ENCODE measurements at regions not wholly inside any gene's neighbourhood (a gene's known extent, or its start where the extent isn't known, plus 50 kb on each side); places are given as distances from the start of the nearest gene placed in this dataset.

- TF ChIP-seq, protein P1, sequence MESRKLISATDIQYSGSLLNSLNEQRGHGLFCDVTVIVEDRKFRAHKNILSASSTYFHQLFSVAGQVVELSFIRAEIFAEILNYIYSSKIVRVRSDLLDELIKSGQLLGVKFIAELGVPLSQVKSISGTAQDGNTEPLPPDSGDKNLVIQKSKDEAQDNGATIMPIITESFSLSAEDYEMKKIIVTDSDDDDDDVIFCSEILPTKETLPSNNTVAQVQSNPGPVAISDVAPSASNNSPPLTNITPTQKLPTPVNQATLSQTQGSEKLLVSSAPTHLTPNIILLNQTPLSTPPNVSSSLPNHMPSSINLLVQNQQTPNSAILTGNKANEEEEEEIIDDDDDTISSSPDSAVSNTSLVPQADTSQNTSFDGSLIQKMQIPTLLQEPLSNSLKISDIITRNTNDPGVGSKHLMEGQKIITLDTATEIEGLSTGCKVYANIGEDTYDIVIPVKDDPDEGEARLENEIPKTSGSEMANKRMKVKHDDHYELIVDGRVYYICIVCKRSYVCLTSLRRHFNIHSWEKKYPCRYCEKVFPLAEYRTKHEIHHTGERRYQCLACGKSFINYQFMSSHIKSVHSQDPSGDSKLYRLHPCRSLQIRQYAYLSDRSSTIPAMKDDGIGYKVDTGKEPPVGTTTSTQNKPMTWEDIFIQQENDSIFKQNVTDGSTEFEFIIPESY (IDR thresholded peaks at IDR 0.05; ENCODE audit: extremely low read depth, insufficient replicate concordance, low read length): no peak
- TF ChIP-seq, protein P2, sequence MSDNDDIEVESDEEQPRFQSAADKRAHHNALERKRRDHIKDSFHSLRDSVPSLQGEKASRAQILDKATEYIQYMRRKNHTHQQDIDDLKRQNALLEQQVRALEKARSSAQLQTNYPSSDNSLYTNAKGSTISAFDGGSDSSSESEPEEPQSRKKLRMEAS (IDR thresholded peaks at IDR 0.05): no peak
- TF ChIP-seq RAD21 (IDR thresholded peaks at IDR 0.05; ENCODE audit: low read depth) (no peak), POLR2A (IDR thresholded peaks at IDR 0.05; ENCODE audit: borderline replicate concordance, extremely low read depth, insufficient read depth, insufficient read length) (no peak), ELF1 (IDR thresholded peaks at IDR 0.05; ENCODE audit: borderline replicate concordance, low read depth) (no peak), FOSL1 (IDR thresholded peaks at IDR 0.05; ENCODE audit: low read depth) (no peak), EZH2 (IDR thresholded peaks at IDR 0.05) (no peak)
Observed at GRCh38 chr10:8417631-8418030, 363.1 kb downstream of the GATA3 start (continued).

DNA sequence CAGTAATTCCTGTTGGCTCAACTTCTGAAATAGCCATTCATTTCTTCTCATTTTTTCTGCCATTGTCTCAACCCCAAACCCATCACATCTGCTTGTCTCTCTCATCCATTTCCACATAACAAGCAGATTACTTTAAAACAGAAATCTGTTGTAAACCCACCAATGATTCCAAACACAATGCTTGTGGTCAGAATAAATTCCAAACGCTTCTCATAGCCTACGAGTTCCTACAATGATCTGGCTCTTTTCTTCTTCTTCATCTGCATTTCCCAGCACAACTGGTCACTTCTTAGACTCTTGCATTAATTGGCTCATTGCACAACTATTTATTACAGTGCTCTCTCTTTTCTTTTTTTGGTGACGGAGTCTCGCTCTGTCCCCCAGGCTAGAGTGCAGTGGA is 364.1 kb downstream of the GATA3 start:
- ChIA-PET CTCF (no interaction called here), RAD21 (ENCODE audit: low non-redundant PET in 1 of 2, low total read pairs in 2 of 2, uncharacterized antibody in 2 of 2, unreplicated experiment in 2 of 2) (no interaction called here), POLR2A (no interaction called here)
- Histone ChIP-seq H3K4me1 (ENCODE audit: control insufficient read depth in 1 of 2, insufficient read depth in 2 of 2, low read length in 2 of 2) (no peaks in the 10 kb centered on the region), H3K4me2 (ENCODE audit: low read length) (no peak overlapping the region), H3K27ac (ENCODE audit: low read depth, low read length) (no peak overlapping the region), H3K79me2 (ENCODE audit: insufficient read depth, low read length) (no peaks in the 10 kb centered on the region), H3K4me3 (replicated peaks in 1 of 2; ENCODE audit: low read depth in 1 of 2, low read length in 2 of 2) (no peak overlapping the region), H3K9ac (ENCODE audit: low read length) (no peak overlapping the region), H3K9me2 (ENCODE audit: insufficient read depth) (no peaks in the 10 kb centered on the region), H2AFZ (ENCODE audit: low read depth, low read length, poor library complexity, severe bottlenecking) (no peak overlapping the region), H3K36me3 (ENCODE audit: control insufficient read depth in 1 of 2, insufficient read depth in 2 of 2, low read length in 2 of 2) (no peaks in the 10 kb centered on the region), H3K27me3 (ENCODE audit: insufficient read depth, low read length) (no peaks in the 10 kb centered on the region), H3K9me3 (ENCODE audit: control insufficient read depth in 1 of 2, insufficient read depth in 1 of 2, low read depth in 1 of 2, low read length in 2 of 2) (peaks cover 0 to 2% of the 10 kb centered on the region in 2 experiments; a peak in 1 of 4 replicates), H4K20me1 (ENCODE audit: insufficient read depth) (no peaks in the 10 kb centered on the region)
- no TSS peak for BruUV-seq (replicated peaks)
- intact Hi-C loops (cut with micrococcal nuclease): no loop called here
- DNase-seq (ENCODE audit: low read depth, low spot score) (no peak), ATAC-seq (no peak)
- no peak for TF ChIP-seq JUND (IDR thresholded peaks at IDR 0.05)
- TF ChIP-seq EGR1 (IDR thresholded peaks at IDR 0.05; ENCODE audit: low read depth): no peak
- TF ChIP-seq ELF1 (IDR thresholded peaks at IDR 0.05; ENCODE audit: borderline replicate concordance, low read depth): no peak
- TF ChIP-seq YY1 (IDR thresholded peaks at IDR 0.05; ENCODE audit: extremely low read depth, insufficient replicate concordance, low read depth, low read length): no peak
- no peak for TF ChIP-seq CBX3 (IDR thresholded peaks at IDR 0.05; ENCODE audit: low read depth)

All from HCT116 (cell line).